RCC 7860 (cell line): ENCODE measurements at regions not wholly inside any gene's neighbourhood (a gene's known extent, or its start where the extent isn't known, plus 50 kb on each side); places are given as distances from the start of the nearest gene placed in this dataset.
A peak's percentile ranks its signal among the peaks of the same experiment; 100 is the strongest.
"Not testable (repeated sequence)": the region's sequence is repeated elsewhere in the genome, so short reads cannot be mapped to it uniquely, and the experiment has no call there.

Experiments used
- DNase-seq: peaks from one replicate; pipeline ENCODE4 v3.0.0-alpha.2; 2015; ENCODE audit warnings: low spot score
- FAIRE-seq: peaks from 2 replicates; lab custom pipeline; 2012; peaks lifted over from hg19 to GRCh38; lab: Jason Lieb, UNC

DNA sequence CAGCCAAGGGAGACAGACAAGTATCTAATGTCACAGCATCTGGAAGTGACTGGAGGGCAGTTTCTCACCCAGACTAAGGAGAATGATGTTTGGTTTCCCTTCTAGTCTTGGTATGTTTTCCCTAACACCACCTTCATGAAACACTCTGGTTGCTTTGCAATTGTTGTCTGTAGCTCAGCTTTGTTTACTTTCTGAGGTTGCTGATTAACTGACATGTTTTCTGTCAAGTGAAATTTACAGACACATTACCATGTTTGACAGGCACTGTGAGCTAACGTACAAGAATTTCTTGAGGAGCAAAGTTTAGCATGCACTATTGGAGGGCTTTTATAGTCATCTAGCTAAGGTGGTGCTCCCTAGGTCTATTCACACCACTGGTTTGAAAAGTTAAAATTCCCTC, 131.6 kb upstream of the NECTIN3 start:
- DNase-seq = no peak
- no peak for FAIRE-seq

DNA sequence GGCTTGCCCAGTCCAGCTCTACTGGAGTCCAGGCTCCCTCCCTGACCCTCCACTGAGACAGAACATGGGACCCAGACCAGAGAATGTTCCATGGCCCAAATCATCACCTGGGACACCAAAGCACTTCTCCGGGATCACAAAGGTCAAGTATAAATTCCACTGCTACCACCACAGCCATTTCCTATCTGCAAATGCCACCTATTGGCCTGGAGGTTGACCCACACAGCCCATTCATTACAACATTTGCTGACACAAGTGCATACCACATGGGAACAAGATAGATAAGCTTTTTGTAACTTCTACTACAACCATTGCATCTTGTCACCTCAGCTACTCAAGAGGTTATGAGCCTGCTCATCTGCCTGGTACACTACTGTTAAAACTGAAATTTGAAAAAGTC, 126.8 kb upstream of the NECTIN3 start:
- FAIRE-seq (no peak), DNase-seq (no peak)

DNA sequence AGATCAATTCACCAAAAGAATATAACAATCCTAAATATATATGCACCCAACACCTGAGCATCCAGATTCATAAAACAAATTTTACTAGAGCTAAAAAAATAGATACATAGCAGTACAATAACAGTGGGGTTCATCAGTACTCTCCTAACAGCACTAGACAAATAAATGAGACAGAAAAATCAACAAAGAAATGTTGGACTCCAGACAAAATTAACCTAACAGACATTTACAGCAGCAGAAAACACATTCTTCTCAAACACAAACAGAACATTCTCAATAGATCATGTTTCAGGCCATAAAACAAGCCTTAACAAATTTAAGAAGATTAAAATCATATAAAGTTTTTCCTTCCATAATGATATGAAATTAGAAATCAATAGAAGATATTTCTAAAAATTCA, 124.8 kb upstream of the NECTIN3 start:
- FAIRE-seq (no peak), DNase-seq (no peak)

DNA sequence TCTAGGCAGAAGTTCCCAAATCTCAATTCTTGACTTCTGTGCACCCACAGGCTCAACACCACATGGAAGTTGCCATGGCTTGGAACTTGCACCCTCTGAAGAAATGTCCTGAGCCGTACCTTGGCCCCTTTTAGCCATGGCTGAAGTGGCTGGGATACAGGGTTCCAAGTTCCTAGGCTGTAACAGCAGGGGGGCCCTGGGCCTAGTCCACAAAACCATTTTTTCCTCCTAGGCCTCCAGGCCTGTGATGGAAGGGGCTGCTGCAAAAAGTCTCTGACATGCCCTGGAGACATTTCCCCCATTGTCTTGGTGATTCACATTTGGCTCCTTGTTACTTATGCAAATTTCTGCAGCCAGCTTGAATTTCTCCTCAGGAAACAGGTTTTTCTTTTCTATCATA, 122.4 kb upstream of the NECTIN3 start:
- FAIRE-seq, DNase-seq: not testable (repeated sequence)

DNA sequence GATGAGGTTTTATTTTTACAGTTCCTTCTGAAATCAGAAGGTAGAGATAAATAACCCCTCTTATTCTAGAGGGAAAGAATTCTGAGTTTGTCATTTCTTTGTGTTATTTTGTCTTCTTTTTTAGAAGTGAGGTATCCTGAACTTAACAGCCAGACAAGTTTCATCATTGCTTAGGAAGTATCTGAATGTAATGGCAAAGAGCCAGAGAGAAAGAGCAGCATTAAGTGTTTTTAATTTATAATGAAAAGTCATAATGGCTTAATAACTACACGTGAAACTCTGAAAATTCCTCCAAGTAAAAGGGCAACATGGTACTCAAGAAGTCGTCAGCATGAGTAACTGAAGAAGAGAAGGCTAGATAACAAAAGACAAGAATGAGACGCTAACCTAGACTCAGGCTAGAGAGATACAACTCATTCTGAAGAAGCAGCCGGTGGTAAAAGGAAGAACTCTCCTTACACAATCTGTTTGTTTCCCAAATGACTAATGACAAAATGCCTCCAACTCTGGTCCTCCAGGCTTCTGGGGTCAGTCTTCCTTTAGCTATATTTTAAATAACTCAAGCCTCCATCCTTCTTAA, 116.2 kb upstream of the NECTIN3 start:
- no peak for DNase-seq
- no peak for FAIRE-seq

DNA sequence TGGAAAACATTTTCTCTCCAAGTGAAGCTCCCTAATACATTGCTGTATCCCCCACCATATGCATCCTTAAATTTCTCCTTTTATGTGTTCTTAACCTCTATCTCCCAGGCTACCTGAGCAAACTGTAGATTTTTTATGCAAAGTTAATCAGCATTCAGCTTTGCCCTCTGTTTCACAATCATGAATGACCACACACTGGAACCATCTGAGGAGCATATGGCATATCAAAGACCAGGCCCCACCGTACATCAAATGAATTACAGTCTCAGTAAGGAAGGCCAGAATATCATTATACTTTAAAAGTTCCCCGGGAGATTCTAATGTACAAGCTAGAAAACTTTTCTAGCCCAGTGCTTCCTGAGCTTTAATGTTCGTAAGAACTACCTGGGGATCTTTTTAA, 115.5 kb upstream of the NECTIN3 start:
- no peak for FAIRE-seq
- no peak for DNase-seq

DNA sequence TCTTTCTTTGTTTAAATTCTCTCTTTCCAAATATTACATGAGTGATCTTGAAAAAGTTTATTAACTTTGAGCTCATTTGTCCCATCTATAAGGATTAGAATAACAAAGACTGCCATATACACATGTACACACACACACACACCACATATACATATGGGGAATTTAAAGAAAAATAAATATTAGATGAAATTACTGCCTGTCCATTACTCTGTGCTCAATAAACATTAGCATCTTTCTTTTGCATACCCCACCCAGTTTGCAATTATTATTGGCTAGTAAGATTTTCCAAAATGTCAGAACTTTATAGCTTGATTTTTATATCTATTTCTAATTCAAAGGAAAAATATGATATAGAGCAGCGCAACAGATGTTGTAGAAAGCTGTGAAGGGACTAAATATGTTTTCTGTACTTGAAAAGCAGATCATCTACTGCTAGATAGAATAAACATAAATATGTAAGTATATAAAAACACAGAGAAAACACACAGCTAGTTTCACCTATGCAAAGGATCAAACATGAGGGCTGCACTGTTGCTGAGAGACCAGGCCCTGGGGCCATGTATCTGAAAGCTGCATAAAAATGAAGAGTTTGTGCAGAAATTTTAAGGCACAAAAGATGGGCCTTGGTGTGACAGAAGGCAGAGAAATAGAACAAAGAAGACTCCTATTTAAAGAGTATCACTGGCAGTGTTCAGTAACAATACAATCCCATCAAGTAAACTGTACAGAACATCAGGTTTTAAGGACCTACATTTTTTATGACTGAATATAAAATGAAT, 114.2 kb upstream of the NECTIN3 start:
- no peak for DNase-seq
- FAIRE-seq = no peak

DNA sequence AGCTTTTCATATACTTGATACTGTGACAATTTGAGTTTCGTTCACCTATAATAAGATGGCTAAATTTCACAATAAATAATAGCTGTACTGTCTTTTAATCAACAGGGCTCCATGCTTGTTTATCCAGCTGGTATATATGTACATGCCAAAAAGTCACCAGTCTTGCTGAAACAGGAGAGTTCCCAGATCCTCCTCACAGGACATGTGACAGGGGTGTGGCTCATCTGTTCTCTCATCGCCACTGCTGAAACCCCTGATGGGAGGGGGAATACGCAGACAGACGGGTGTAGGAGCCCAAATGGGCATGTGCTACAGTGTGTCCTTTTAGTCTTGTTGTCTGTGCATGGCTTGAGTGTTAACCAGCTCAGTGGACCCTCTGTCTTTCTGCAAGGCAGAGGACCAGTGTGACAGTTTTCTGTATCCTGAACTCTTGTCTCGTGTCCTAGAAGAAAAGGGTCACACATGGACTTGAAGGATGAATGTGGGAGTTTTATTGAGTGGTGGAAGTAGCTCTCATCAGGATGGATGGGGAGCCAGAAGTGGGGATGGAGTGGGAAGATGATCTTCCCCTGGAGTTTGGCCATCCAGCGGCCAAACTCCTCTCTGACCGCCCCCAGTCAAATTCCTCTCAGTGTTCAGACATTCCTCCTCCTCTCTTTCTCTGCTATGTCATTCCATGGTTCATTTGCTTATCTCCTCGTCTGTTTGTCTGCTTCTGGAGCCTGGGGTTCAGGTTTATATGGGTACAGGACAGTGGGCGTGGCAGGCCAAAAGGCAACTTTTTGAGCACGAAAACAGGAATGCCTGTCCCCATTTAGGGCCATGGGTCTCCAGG, 113.1 kb upstream of the NECTIN3 start:
- DNase-seq (no peak), FAIRE-seq (no peak)

DNA sequence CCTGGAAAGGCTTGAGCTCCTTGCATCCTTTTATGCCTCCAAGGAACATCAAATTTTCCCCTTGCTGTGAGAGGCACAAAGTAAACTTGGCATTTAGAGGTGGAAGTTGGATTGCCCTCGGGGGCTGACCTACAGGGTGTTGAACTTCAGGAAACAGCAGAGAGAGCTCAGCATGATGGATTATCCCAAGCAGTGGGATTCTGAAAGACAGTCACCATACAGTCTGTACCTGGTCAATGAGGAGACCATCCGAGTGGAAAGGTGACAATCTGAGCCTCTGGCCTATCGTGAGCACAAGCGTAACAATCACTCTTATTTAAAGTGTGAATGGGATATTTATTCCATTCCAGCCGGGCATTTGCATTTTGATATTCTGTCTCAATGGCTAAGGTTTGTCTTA, 105.6 kb upstream of the NECTIN3 start:
- no peak for FAIRE-seq
- DNase-seq = no peak

DNA sequence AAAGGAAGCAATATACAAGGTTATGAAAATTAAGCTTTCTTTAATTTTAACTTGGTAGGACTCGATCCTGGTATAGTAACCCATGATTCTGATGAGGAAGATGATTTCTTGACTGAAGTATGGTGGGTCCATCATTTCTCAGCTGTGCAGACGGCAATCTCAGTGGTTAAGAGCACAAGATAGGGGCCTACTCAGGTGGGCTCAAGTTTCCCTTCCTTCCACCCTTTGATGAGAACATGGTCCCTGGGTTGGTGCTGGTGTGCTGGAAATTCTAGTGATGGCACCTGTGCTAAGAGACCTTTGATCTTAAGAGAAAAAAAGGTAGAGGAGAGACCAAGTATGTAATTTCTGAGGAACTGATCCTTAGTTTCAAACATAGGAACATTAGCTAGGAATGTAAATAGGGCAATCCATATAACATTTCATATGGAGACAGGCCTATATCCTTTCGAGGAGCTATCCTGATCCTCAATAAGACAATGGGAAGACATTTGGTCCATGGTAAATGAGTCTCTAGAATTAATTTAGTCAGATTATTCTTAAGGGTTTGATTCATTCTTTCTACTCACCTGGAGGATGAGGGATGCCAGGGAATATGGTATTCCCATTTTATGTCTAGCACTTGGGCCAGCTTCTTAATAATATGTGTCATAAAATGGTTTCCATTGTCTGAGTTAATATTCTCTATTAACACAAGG, 104.5 kb upstream of the NECTIN3 start:
- DNase-seq (no peak), FAIRE-seq (no peak)

DNA sequence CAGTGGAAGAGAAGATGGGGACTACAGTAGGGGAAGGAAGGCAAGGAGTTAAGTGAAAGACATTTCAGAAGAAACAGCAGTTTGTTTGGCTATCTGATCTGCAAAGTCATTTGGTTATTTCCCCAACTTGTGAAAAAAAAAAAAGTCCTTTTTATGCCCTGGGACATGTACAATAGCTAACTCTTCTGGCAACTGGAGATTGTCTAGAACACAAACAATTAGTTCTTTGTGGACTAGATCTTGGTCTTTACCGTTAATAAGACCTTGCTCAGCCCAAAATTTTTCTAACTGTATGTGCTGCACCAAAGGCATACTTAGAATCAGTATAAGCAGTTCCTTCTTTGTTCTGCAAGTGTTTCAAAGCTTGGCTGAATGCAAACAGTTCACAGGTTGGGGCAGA, 103.5 kb upstream of the NECTIN3 start:
- DNase-seq (no peak), FAIRE-seq (no peak)

DNA sequence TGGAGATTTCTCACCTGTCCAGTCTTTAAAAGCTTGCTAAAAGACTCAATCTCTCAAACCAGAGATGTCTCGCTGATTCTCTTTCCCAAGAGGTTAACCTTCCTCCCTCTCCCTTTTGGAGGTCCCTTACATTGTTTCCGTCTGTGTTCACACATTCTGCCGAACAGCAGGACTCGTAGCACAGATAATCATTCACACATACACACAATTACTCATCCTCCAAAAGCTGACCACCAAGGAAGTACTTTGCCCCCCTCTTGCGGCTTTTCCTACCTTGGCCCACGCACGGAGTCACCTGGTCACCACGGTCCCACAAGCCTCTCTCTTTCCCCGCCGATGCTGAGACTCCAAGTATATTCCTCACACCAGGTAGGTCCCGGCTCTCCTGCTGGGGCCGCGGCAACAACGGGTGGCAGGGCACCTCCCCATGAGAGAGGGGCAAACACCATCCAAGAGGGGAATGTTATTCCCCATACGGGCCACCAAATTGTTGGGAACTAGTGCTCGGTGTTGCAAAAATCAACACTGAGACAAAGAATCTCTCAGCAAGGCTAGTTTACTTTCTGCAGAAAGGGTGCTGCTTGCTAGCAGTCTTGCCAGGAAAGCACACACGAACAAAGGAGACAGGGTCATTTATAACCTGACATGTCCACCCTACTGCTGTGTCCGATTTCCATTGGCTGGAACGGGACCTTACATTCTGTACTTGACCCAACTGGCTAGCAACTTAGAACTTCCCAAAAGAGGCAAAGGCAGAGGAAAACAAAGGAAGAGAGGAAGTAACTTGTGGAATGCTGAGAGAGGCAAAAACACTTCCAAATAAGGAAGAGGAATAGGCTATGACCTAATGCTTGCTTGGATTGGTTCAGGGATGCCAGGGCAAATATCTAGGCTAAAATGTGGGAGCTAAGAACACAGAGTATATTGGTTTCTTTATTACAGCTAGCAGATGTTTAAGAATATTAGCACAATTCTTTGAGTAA, 102.1 kb upstream of the NECTIN3 start:
- FAIRE-seq = no peak
- DNase-seq = no peak

DNA sequence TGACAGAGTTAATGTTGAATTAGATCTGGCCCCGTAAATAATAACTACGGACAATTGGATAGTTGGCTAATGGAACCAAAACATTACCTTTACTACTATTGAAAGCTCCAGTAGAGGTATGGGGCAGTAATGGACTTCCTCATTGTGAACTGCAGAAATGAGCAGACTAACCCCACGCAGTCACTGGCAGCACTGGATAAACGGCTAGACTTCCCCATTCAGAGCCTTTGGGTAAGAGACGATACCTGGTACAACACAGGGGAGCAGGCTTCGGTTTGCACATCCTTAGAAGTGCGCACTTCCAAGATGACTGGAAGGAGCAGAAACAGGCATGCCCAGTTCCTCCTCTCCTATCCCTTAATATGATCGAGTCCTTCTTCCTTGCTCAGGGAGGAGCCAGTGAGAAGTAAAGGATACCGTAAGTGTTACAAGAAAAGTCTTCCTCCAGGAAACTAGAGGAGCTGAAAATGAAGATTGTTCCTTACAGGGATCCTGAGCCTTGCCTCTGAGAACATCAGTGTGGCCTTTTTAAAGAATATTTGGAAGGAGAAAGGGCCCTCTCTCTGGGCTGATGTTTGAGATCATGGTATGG, 100.5 kb upstream of the NECTIN3 start:
- no peak for FAIRE-seq

DNA sequence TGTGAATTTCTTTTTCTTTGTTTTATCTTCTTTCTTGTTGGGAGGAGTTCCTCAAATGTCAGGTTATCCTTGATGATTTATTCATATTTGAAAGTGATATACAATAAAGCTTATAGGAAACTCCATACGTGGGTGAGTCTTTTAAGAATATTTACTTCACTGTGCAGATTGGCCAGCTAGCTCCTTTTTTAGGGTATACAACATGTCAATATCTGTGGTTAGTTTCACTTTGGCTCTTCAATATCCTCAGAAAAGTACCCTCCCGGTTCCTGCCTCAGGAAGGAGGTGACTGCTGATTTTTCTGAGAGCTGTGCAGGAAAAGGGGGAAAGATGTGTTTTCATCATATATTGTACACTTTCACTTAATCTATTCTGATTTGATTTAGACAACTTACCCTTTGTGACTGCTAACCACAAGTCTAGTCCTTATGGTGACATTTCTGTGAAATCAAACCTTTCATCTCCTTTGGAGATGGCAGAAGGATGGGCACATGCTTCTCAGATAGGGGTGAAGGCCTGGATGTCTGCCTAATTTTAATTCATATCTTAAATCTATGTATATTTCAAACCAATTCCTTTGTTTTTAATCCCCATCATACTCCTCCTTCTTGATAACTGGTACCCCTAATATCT, 98.2 kb upstream of the NECTIN3 start:
- FAIRE-seq (no peak), DNase-seq (no peak)

More for the DNA sequence above, 100.5 kb upstream of the NECTIN3 start:
- DNase-seq = no peak

DNA sequence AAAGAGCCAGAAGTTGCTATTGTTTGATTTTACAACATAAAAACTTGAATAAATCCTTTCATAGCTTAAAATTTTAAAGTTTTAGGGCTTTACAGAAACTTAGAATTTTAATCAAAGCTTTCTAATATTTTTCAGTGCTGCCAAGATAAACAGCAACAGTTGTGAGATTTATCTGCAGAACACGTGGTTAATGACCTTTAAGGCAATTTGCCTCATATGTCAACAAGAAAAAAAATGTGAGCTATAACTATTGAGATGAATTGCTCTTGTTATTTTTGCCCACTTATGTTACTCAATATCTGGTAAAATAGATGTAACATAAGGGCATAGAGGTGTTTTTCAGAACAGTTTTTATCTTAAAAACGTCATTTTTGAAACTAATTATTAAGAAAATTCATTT, 96.7 kb upstream of the NECTIN3 start:
- DNase-seq (no peak), FAIRE-seq (no peak)

DNA sequence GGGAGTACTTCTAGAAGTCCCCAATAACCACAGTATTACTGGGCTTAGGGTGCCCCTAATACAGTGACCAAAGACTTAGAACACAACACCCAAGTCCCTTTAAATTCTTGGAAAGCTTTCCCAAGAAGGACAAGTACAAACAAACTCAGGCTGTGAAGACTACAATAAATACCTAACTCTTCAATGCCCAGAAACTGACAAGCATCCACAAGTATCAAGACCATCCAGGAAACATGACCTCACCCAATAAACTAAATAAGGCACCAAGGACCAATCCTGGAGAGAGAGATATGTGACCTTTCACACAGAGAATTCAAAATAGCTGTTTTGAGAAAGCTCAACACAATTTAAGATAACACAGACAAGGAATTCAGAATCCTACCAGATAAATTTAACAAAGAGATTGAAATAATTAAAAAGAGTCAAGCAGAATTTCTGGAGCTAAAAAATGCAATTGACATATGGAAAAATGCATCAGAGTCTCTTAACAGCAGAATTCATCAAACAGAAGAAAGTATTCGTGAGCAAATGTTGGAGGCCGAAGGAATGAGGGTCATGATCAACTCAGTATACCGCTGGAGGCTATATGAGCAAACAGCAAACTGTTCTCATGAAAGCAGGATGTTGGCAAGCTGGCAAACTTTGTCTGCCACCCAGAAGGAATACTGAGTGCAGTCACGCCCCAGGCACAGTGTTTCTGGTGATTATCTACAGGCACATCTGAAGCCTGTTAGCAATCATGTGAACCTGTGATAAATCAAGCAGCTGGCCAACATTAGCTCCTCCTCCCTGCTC, 87.0 kb upstream of the NECTIN3 start:
- DNase-seq = no peak
- no peak for FAIRE-seq

DNA sequence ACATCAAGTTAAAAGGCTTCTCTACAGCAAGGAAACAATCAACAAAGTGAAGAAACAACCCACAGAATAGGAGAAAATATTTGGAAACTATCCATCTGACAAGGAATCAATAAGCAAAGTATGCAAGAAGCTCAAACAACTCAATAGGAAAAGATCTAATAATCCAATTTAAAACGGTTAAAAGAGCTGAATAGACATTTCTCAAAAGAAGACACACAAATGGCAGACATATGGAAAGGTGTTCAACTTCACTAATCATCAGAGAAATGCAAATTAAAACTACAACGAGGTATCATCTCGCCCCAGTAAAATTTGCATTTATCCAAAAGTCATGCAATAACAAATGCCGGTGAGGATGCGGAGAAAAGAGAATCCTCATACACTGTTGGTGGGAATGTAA, 82.2 kb upstream of the NECTIN3 start:
- FAIRE-seq (no peak), DNase-seq (no peak)

DNA sequence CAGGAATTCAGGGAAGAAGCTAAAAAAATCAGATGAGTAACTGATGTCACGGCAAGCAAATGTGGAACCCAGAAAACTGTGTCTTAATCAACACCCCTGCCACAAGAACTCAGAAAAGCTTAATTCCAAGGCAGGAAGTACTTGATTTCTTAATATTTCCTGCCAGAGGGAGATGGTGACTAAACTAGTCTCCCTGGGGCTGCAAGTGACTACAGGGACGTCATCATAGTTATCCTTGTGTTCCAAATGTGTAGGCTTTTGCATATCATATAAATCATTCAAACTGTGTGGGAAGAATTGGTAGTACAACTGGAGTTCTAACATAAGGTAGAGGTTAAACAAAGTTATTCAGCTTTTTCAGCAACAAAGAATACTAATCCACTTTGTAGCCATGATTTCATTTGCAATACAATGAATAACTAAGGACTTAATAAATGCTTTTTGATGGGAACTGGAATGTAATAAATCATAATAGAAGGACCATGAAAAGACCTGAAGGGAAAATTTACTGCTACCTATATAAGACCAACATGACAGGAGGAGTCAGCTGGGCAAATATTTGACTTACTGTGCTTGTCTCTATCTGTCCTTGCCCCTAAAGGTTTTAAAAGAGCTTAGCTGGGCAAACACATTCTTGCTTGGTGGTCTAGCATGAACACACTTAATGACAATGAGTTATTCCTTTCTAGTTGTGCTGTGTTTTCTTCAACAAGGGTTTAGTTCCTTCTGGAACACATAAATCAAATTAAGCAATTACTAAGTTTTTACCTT, 76.0 kb upstream of the NECTIN3 start:
- DNase-seq (peak; percentile 8), FAIRE-seq (no peak)
